ENCODE measurements at regions not wholly inside any gene's neighbourhood (a gene's known extent, or its start where the extent isn't known, plus 50 kb on each side); places are given as distances from the start of the nearest gene placed in this dataset.

DNA sequence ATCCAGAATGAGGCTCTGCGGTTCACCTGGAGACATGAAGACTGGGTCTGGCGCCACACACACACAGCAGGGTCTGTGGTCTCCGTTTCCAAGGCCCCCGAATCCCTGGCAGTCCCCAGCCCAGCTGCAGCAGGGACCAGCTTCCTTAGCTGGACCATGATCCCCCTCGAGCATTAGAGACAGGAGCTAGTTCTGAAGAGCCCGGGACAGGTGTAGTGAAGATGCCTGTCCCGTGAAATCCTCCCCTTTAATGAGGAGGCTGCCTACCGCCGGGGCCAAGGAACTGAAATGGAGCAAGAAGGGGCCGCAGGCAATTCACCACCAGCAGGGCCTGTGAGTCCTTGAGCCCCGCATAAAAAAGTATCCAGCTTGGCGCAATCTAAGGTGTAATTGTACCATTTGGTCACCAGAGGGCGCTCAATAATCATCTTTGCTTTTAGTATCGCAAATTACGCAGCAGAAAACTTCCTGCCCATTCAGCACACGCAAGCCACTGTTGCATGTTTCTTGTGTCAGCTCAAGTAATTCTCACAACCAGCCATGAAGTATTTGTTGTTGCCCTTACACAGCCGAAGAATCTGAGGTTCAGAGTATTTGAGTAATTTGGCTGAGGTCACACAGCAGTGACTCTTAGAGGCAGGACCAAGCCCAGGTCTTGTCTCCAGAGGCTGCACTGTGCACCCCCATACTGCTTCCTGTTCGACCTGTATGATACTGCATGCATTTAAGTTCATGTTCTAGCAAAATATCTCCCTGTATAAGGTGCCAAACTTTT lies 54.3 kb upstream of the PPP2R5C start:
- DNase-seq = peak; percentile 34

- DNase-seq = no peak
These were observed 53.5 kb upstream of the PPP2R5C start for GRCh38 chr14:101707863-101708620.

DNA sequence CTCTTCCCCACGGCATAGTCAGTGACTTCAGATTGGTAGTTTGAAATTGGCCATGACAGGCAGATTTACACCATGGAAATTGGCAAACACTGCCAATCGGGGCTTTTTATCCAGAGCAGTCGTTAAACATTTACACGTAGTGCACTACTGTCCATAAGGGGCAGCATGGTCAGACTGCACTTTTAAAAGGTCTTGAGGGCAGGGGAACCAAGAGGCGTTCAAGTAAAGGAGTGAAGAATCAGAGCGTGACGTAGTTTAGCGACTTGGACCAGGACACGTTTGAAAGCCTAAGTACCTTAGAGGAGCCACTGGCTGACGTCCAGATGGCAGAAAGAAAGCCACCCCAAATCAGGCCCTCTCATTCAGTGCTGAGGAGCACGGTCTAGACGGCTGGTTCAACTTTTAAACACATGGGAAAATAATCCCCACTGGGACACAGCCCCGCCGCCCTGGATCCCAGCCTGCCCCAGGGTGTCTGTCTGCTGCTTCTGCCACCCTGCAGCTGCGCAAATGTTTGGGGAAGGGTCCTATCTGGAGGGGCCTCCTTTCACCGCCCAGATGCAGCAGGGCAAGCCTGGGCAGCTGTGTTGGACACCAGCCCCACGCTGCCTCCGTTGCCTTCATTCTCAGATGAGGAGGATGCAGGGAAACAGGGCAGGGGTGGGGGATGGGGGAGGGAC lies 52.5 kb upstream of the PPP2R5C start:
- no peak for DNase-seq

- DNase-seq = no peak
These were observed 52.0 kb upstream of the PPP2R5C start for GRCh38 chr14:101709533-101709881.

DNA sequence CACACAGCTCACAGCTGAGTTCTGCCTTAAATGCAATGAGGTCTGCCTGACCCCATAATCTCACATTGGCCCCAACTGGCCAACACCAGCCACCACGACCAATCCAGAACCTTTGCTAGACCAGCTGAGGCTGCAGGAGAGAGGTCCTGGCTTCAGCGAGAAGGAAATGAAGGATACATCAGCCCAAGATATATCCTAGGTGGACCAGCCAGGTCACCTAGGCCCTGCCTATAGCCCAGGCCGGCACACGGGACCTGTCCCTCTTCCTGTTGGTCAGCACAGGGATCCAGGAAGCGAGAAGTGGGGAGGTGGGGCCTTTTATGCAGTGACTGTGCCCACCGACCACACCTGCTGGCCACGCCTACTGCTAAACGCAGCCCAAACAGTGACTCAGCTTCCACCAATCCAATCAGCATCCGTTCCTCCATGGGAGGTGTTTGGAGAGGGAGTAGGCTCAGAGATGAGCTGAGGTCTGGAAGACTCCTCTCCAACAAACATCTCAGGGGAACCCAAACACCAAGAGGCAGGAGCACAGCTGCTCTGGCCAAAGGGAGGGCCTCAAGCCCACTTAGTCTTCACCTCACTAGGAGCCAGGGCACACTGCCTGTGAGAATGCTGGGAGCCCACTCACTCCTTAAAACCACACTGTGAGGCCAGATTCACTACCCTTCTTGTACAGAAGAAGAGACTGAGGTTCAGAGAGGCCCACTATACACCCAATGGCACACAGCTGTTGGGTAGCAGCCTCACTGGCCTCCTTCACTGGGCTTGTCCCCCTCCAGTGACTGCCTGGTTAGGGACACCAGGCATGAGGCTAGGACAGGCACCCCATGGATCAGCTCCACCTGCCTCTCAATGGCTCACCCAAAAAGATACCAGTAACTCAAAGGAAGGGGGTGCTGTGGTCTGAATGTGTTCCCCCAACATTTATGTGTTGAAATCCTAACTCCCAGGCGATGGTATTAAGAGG lies 51.3 kb upstream of the PPP2R5C start:
- no peak for DNase-seq

- no peak for DNase-seq
These were observed 50.3 kb upstream of the PPP2R5C start for GRCh38 chr14:101711041-101711856.

All from stimulated activated naive CD4-positive, alpha-beta T cell treated with Interleukin-2 at 50 U/mL for 16 hours (primary cell).